ENCODE measurements at regions not wholly inside any gene's neighbourhood (a gene's known extent, or its start where the extent isn't known, plus 50 kb on each side); places are given as distances from the start of the nearest gene placed in this dataset.
"Not testable (repeated sequence)": the region's sequence is repeated elsewhere in the genome, so short reads cannot be mapped to it uniquely, and the experiment has no call there.

GRCh38 chr17:53630115-53630514 lies 192.6 kb upstream of the KIF2B start:
- DNase-seq (ENCODE audit: low spot score), result no peak
- TF ChIP-seq, protein P1, sequence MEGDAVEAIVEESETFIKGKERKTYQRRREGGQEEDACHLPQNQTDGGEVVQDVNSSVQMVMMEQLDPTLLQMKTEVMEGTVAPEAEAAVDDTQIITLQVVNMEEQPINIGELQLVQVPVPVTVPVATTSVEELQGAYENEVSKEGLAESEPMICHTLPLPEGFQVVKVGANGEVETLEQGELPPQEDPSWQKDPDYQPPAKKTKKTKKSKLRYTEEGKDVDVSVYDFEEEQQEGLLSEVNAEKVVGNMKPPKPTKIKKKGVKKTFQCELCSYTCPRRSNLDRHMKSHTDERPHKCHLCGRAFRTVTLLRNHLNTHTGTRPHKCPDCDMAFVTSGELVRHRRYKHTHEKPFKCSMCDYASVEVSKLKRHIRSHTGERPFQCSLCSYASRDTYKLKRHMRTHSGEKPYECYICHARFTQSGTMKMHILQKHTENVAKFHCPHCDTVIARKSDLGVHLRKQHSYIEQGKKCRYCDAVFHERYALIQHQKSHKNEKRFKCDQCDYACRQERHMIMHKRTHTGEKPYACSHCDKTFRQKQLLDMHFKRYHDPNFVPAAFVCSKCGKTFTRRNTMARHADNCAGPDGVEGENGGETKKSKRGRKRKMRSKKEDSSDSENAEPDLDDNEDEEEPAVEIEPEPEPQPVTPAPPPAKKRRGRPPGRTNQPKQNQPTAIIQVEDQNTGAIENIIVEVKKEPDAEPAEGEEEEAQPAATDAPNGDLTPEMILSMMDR (IDR thresholded peaks at IDR 0.05; ENCODE audit: borderline replicate concordance, control extremely low read depth, extremely low read depth, insufficient read depth, missing control alignments), result no peak
- in situ Hi-C loops (cut with MboI; ENCODE audit: low sequenced_read_pairs, unreplicated experiment), result no loop called here

GRCh38 chr17:53629188-53629587 lies 193.5 kb upstream of the KIF2B start:
- in situ Hi-C loops (cut with MboI; ENCODE audit: low sequenced_read_pairs, unreplicated experiment), result no loop called here
- TF ChIP-seq, protein P1 (IDR thresholded peaks at IDR 0.05; ENCODE audit: borderline replicate concordance, control extremely low read depth, extremely low read depth, insufficient read depth, missing control alignments), result no peak
- no peak for DNase-seq (ENCODE audit: low spot score)

DNA sequence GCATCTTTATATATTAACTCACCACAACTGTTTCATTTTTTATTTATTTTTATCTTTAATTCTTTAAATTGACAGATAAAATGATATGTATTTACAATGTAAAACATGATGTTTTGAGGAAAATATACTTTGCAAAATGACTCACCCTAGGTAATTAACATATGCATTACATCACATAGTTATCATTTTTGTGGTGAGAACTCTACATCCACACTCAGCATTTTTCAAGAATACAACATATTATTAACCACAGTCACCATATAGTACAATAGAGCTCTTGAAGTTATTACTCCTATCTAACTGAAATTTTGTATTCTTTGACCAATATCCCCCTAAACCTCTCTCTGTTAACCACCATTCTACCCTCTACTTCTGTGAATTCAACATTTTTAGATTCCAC lies 194.7 kb upstream of the KIF2B start:
- DNase-seq (ENCODE audit: low spot score), result no peak
- TF ChIP-seq, protein P1 (IDR thresholded peaks at IDR 0.05; ENCODE audit: borderline replicate concordance, control extremely low read depth, extremely low read depth, insufficient read depth, missing control alignments), result no peak
- in situ Hi-C loops (cut with MboI; ENCODE audit: low sequenced_read_pairs, unreplicated experiment), result no loop called here

DNA sequence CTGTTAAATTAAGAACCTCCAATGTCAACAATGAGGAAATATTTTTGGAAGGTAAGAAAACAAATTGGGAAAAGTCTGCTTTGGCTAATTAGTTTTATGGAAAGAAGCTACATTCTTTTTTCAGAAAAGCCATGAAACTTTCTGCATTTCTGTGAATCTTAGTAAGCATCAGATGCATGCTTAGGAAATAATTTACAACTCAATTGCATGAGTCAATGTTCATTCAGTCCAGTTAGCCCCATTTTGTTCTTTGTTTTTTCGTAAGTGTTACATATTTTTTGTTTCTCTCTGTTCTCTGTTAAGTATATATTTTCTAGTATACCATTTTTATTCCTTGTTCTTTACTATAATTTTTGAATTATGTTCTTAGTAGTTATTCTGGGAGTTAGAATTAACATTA lies 195.2 kb upstream of the KIF2B start:
- in situ Hi-C loops (cut with MboI; ENCODE audit: low sequenced_read_pairs, unreplicated experiment), result no loop called here
- TF ChIP-seq, protein P1 (IDR thresholded peaks at IDR 0.05; ENCODE audit: borderline replicate concordance, control extremely low read depth, extremely low read depth, insufficient read depth, missing control alignments), result no peak
- no peak for DNase-seq (ENCODE audit: low spot score)

GRCh38 chr17:53626286-53626685 lies 196.4 kb upstream of the KIF2B start:
- in situ Hi-C loops (cut with MboI; ENCODE audit: low sequenced_read_pairs, unreplicated experiment), result no loop called here
- TF ChIP-seq, protein P1 (IDR thresholded peaks at IDR 0.05; ENCODE audit: borderline replicate concordance, control extremely low read depth, extremely low read depth, insufficient read depth, missing control alignments), result no peak
- DNase-seq (ENCODE audit: low spot score), result no peak

- in situ Hi-C loops (cut with MboI; ENCODE audit: low sequenced_read_pairs, unreplicated experiment), result no loop called here
- TF ChIP-seq, protein P1 (IDR thresholded peaks at IDR 0.05; ENCODE audit: borderline replicate concordance, control extremely low read depth, extremely low read depth, insufficient read depth, missing control alignments), result no peak
- no peak for DNase-seq (ENCODE audit: low spot score)
These were observed 203.7 kb upstream of the KIF2B start for GRCh38 chr17:53619025-53619424.

- in situ Hi-C loops (cut with MboI; ENCODE audit: low sequenced_read_pairs, unreplicated experiment); DNase-seq (ENCODE audit: low spot score): not testable (repeated sequence)
These were observed 214.5 kb upstream of the KIF2B start for GRCh38 chr17:53608208-53608607.
